Neural cell (in vitro differentiated cells): ENCODE measurements at regions not wholly inside any gene's neighbourhood (a gene's known extent, or its start where the extent isn't known, plus 50 kb on each side); places are given as distances from the start of the nearest gene placed in this dataset.

Experiments
- H2AFZ ChIP-seq: fragments of 200-600, 300-800 bp; sonication (generic), shearing (Covaris generic); 2 replicates; pipeline ENCODE4 v1.6.0; 2014; ENCODE audit warnings: low read depth, mild to moderate bottlenecking, antibody characterized with exemption, low read length, moderate library complexity
- H3F3A ChIP-seq: fragments of 200-600 bp; shearing (Covaris generic); 2 replicates; pipeline ENCODE4 v1.6.1; 2016; ENCODE audit warnings: mild to moderate bottlenecking, moderate library complexity, mixed read lengths, antibody characterized with exemption, low read length; ENCODE audit not compliant: insufficient read depth, poor library complexity, severe bottlenecking
- H3K27ac ChIP-seq: fragments of 200-600, 300-800 bp; sonication (generic), shearing (Covaris generic); 2 replicates; pipeline ENCODE4 v1.5.1; 2014; ENCODE audit warnings: mild to moderate bottlenecking, low read length, moderate library complexity
- H3K27me3 ChIP-seq: fragments of 300-800, 200-600 bp; sonication (generic), shearing (Covaris generic); 2 replicates; pipeline ENCODE4 v1.6.0; 2014; ENCODE audit warnings: mild to moderate bottlenecking, low read depth, low read length, moderate library complexity; ENCODE audit not compliant: insufficient read depth
- H3K36me3 ChIP-seq: fragments of 300-800, 200-600 bp; sonication (generic), shearing (Covaris generic); 2 replicates; pipeline ENCODE4 v1.5.1; 2014; ENCODE audit warnings: mild to moderate bottlenecking, antibody characterized with exemption, low read length, moderate library complexity; ENCODE audit not compliant: insufficient read depth
- H3K4me2 ChIP-seq: fragments of 300-800, 200-600 bp; sonication (generic), shearing (Covaris generic); 2 replicates; pipeline ENCODE4 v1.6.0; 2014; ENCODE audit warnings: mild to moderate bottlenecking, low read length
- H3K4me3 ChIP-seq: fragments of 300-800, 200-600 bp; sonication (generic), shearing (Covaris generic); 2 replicates; pipeline ENCODE4 v1.5.1; 2014; ENCODE audit warnings: mild to moderate bottlenecking, low read length, moderate library complexity
- H3K79me2 ChIP-seq: fragments of 200-600 bp; shearing (Covaris generic); replicated peaks from 2 replicates; pipeline ENCODE4 v1.6.0; 2014; ENCODE audit warnings: mild to moderate bottlenecking, low read length, moderate library complexity; ENCODE audit not compliant: insufficient read depth
- H3K9ac ChIP-seq: fragments of 300-800, 200-600 bp; sonication (generic), shearing (Covaris generic); 2 replicates; pipeline ENCODE4 v1.6.1; 2016; ENCODE audit warnings: mild to moderate bottlenecking, low read length, mixed read lengths
- H3K9me2 ChIP-seq: fragments of 200-600 bp; shearing (Covaris generic); 2 replicates; pipeline ENCODE4 v1.6.1; 2016; ENCODE audit warnings: mild to moderate bottlenecking, low read length, mixed read lengths; ENCODE audit not compliant: insufficient read depth
- H3K9me3 ChIP-seq: fragments of 200-600, 300-800 bp; sonication (generic), shearing (Covaris generic); 2 replicates; pipeline ENCODE4 v1.6.1; 2016; ENCODE audit warnings: mild to moderate bottlenecking, mixed run types, low read length, moderate library complexity, mixed read lengths
- H4K20me1 ChIP-seq: fragments of 200-600 bp; shearing (Covaris generic); 2 replicates; pipeline ENCODE4 v1.6.1; 2016; ENCODE audit warnings: mild to moderate bottlenecking, mixed run types; ENCODE audit not compliant: insufficient read depth
- CTCF ChIP-seq: fragments of 450-650 bp; IDR thresholded peaks from 2 replicates; pipeline ENCODE4 v1.5.1; 2014; ENCODE audit warnings: antibody characterized with exemption, mild to moderate bottlenecking, moderate library complexity; ENCODE audit not compliant: poor library complexity, severe bottlenecking
- EP300 ChIP-seq: fragments of 450-650 bp; conservative IDR thresholded peaks from 2 replicates; pipeline ENCODE4 v1.6.1; 2014; ENCODE audit warnings: antibody characterized with exemption, mild to moderate bottlenecking, moderate library complexity; ENCODE audit not compliant: poor library complexity, severe bottlenecking
- EZH2 ChIP-seq: fragments of 200-600, 300-800 bp; shearing (Covaris generic), sonication (generic); IDR thresholded peaks from 2 replicates; pipeline ENCODE4 v1.6.1; 2014; ENCODE audit warnings: antibody characterized with exemption, low read length, borderline replicate concordance, mild to moderate bottlenecking; ENCODE audit not compliant: insufficient read depth, poor library complexity, severe bottlenecking
- MXI1 ChIP-seq: fragments of 450-650 bp; conservative IDR thresholded peaks from 2 replicates; pipeline ENCODE4 v1.6.1; 2014; ENCODE audit warnings: antibody characterized with exemption, mild to moderate bottlenecking; ENCODE audit not compliant: poor library complexity, severe bottlenecking
- POLR2AphosphoS5 ChIP-seq: IDR thresholded peaks from 2 replicates; pipeline ENCODE4 v1.6.1; 2012
- RAD21 ChIP-seq: fragments of 450-650 bp; conservative IDR thresholded peaks from 2 replicates; pipeline ENCODE4 v1.6.1; 2014; ENCODE audit warnings: antibody characterized with exemption, mild to moderate bottlenecking, moderate library complexity
- SMC3 ChIP-seq: fragments of 450-650 bp; conservative IDR thresholded peaks from 2 replicates; pipeline ENCODE4 v1.6.1; 2014; ENCODE audit warnings: antibody characterized with exemption, mild to moderate bottlenecking, moderate library complexity; ENCODE audit not compliant: poor library complexity
- TAF1 ChIP-seq: IDR thresholded peaks from 2 replicates; pipeline ENCODE4 v1.6.1; 2012; ENCODE audit warnings: low read depth
- TF ChIP-seq, protein P1 (sequence below): IDR thresholded peaks from 2 replicates; pipeline ENCODE4 v1.6.1; 2012; ENCODE audit warnings: borderline replicate concordance

GRCh38 chr1:37147392-37147831 lies 113.1 kb upstream of the GRIK3 start:
- H3K4me2 ChIP-seq, result no peak overlapping the region
- H3K79me2 ChIP-seq, result no peaks in the 10 kb centered on the region
- no peaks in the 10 kb centered on the region for H3K36me3 ChIP-seq
- H3K4me3 ChIP-seq, result no peak overlapping the region
- H4K20me1 ChIP-seq, result no peaks in the 10 kb centered on the region
- H3F3A ChIP-seq, result no peaks in the 10 kb centered on the region
- H3K27me3 ChIP-seq, result no peaks in the 10 kb centered on the region
- no peak overlapping the region for H3K27ac ChIP-seq
- H3K9ac ChIP-seq, result no peak overlapping the region
- TF ChIP-seq MXI1 (no peak), EP300 (no peak), POLR2AphosphoS5 (no peak), CTCF (no peak), RAD21 (no peak), EZH2 (no peak), TAF1 (no peak), SMC3 (no peak)
- TF ChIP-seq, protein P1, sequence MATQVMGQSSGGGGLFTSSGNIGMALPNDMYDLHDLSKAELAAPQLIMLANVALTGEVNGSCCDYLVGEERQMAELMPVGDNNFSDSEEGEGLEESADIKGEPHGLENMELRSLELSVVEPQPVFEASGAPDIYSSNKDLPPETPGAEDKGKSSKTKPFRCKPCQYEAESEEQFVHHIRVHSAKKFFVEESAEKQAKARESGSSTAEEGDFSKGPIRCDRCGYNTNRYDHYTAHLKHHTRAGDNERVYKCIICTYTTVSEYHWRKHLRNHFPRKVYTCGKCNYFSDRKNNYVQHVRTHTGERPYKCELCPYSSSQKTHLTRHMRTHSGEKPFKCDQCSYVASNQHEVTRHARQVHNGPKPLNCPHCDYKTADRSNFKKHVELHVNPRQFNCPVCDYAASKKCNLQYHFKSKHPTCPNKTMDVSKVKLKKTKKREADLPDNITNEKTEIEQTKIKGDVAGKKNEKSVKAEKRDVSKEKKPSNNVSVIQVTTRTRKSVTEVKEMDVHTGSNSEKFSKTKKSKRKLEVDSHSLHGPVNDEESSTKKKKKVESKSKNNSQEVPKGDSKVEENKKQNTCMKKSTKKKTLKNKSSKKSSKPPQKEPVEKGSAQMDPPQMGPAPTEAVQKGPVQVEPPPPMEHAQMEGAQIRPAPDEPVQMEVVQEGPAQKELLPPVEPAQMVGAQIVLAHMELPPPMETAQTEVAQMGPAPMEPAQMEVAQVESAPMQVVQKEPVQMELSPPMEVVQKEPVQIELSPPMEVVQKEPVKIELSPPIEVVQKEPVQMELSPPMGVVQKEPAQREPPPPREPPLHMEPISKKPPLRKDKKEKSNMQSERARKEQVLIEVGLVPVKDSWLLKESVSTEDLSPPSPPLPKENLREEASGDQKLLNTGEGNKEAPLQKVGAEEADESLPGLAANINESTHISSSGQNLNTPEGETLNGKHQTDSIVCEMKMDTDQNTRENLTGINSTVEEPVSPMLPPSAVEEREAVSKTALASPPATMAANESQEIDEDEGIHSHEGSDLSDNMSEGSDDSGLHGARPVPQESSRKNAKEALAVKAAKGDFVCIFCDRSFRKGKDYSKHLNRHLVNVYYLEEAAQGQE, result no peak
- H3K9me3 ChIP-seq, result no peaks in the 10 kb centered on the region
- no peak overlapping the region for H2AFZ ChIP-seq
- H3K9me2 ChIP-seq, result no peaks in the 10 kb centered on the region

- no peaks in the 10 kb centered on the region for H3K36me3 ChIP-seq
- H3K9ac ChIP-seq, result no peak overlapping the region
- H3K27ac ChIP-seq, result no peak overlapping the region
- H3K27me3 ChIP-seq, result no peaks in the 10 kb centered on the region
- H3K9me2 ChIP-seq, result no peaks in the 10 kb centered on the region
- H3K9me3 ChIP-seq, result no peaks in the 10 kb centered on the region
- H4K20me1 ChIP-seq, result no peaks in the 10 kb centered on the region
- no peak overlapping the region for H2AFZ ChIP-seq
- TF ChIP-seq RAD21, result no peak
- no peak for TF ChIP-seq EZH2
- TF ChIP-seq SMC3, result no peak
- TF ChIP-seq MXI1, result no peak
- TF ChIP-seq, protein P1, result no peak
- no peak for TF ChIP-seq POLR2AphosphoS5
- no peak for TF ChIP-seq EP300
- no peak for TF ChIP-seq TAF1
- no peak for TF ChIP-seq CTCF
- H3K4me3 ChIP-seq, result no peak overlapping the region
- no peaks in the 10 kb centered on the region for H3F3A ChIP-seq
- no peaks in the 10 kb centered on the region for H3K79me2 ChIP-seq
- no peak overlapping the region for H3K4me2 ChIP-seq
These were observed 113.6 kb upstream of the GRIK3 start for GRCh38 chr1:37147906-37148305.
